GM19467 (cell line): ENCODE measurements at regions not wholly inside any gene's neighbourhood (a gene's known extent, or its start where the extent isn't known, plus 50 kb on each side); places are given as distances from the start of the nearest gene placed in this dataset.
"Not testable (repeated sequence)": the region's sequence is repeated elsewhere in the genome, so short reads cannot be mapped to it uniquely, and the experiment has no call there.

Source experiments
- ATAC-seq: cut with Tn5 transposase; IDR thresholded peaks from one replicate; pipeline ENCODE4 v1.9.1; 2021; ENCODE audit warnings: mild to moderate bottlenecking, moderate library complexity; ENCODE audit not compliant: unreplicated experiment

DNA sequence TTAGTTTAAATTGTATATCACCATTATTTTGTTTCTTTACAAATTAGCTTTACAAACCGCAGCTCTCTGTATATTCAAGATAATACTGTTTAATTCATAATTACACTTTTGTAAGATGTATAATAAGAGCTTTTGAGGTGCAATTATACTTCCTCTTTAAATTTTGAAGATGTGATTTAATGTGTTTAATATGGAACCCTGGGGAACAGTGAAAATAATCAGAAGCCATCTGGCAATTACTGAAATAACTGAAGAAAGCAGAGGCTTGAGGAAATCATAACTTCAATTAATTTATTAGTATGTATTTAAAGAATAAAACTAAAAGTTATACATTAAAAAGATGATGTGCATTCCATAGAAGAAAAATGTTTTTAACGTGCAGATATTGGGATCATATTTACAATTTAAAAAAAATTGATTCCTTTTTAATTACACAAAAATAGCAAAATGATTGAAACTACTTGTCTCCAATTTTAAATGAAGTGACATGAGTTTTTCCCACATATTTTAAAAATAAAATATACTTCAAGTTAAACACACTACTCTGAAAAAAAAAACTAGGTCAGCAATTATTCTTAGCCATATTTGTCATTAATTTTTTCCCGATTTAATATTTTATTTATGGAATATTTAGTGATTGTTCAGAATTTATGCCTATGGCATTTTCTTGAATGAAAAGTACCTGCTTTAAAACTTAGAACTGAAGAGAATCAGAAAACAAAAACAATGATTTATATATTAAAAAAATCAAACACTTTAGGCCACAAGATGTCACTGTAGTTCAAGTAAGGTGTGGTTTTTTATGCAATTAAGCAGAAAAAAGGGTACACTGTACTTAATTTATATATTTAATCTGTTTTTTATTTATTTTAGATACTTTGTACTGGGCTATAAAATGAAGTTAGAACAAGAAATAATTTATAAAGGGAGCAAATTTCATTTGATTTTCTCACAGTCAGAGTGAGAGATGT, 942.7 kb upstream of the NDST4 start:
- no peak for ATAC-seq

GRCh38 chr4:116027311-116027710, 913.9 kb upstream of the NDST4 start:
- ATAC-seq, result no peak

GRCh38 chr4:116024954-116025708, 911.7 kb upstream of the NDST4 start:
- ATAC-seq, result no peak

GRCh38 chr4:116023049-116023448, 909.6 kb upstream of the NDST4 start:
- ATAC-seq, result no peak

- no peak for ATAC-seq
These were observed 906.8 kb upstream of the NDST4 start for GRCh38 chr4:116020141-116020722.

- no peak for ATAC-seq
These were observed 905.4 kb upstream of the NDST4 start for GRCh38 chr4:116018831-116019230.

GRCh38 chr4:116016201-116016600, 902.8 kb upstream of the NDST4 start:
- ATAC-seq, result no peak

DNA sequence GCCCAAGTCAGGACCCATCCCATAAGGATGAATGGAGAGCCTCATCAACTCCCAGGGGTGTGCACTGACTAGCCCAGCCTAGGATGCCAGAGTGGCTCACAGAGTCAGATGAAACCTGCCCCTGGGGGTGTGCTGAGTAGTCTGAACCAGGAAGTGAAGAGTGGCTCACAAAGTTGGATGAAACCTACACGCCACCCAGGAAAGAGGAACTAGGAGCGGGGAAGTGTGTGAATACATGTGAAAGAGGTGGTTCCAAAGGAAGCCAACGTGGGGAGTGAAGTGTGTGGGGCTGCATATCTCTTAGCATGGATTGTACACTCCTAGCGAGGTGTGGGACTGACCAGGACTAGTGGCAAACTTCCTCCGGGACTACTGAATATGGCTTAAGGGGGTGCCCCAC, 902.1 kb upstream of the NDST4 start:
- ATAC-seq, result no peak

- no peak for ATAC-seq
These were observed 901.6 kb upstream of the NDST4 start for GRCh38 chr4:116015062-116015461.

- no peak for ATAC-seq
These were observed 897.5 kb upstream of the NDST4 start for GRCh38 chr4:116010923-116011322.

- ATAC-seq, result no peak
These were observed 892.3 kb upstream of the NDST4 start for GRCh38 chr4:116005806-116006088.

GRCh38 chr4:116005037-116005805, 891.8 kb upstream of the NDST4 start:
- ATAC-seq, result no peak

DNA sequence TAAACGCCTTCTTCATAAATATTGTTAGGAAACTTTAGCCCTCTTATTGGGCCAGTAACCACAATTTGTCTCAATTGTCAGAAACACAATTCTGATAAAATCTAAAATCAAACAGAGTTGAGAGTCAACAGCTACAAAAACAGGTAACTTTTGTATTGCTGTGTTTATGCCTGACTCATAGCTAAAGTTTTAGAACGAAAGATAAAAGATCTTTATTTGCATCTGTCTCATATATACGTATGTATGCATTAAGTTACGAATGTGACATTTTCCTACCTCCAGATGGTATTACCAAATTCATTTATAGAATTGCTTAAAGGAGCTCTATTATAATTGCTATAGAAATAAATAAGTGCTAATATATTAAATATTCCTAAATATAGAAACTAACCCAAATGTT, 887.9 kb upstream of the NDST4 start:
- ATAC-seq, result no peak

DNA sequence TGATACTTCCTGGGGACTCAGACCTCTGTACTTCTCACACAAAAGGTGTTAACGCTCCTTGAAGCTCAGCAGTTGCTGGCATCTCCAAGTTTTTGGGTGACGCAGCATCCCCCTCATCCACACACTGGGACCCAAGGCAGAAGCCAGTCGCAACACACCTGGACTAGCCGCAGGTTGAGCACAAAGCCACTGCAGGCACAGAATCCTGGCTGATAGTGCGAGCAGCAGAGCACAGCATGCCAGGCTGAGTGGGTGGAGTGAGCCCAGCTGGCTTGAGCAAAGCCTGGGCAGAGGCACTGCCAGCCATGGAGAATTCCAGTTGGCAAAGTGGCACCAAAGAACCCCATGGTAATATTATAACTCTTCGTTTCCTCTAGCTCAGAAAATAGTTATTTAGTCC, 873.2 kb upstream of the NDST4 start:
- no peak for ATAC-seq

DNA sequence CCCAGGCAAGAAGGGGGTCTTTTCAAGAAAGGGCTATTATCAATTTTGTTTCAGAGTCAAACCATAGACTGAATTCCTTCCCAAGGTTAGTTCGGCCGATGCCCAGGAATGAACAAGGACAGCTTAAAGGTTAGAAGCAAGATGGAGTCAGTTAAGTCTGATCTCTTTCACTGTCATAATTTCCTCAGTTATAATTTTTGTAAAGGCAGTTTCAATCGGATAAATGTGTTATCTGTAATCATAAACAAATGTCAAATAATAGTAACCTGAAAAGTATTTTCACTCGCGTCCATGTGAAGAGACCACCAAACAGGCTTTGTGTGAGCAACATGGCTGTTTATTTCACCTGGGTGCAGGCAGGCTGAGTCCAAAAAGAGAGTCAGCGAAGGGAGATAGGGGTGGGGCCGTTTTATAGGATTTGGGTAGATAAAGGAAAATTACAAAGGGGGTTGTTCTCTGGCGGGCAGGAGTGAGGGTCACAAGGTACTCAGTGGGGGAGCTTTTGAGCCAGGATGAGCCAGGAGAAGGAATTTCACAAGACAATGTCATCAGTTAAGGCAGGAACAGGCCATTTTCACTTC, 862.1 kb upstream of the NDST4 start:
- ATAC-seq, result not testable (repeated sequence)

- no peak for ATAC-seq
These were observed 860.3 kb upstream of the NDST4 start for GRCh38 chr4:115973768-115974167.

DNA sequence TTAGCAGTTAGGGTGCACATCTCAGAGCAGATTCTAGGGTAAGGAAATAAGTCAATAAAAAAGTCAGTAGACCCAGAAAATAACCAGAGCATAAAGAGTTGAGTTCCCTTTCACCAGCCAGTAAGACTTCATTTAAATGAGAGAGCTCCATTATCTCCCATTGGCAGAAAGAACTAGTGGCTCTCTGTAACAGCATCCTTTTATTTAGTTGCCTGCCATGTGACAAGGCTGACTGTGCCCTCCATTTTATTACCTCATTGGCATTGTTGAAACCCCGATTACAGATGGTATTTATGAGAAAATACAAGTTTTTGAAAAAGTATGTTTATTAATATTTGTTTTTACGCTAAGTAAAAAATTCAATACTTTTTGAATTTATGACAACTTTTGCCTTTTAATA, 859.5 kb upstream of the NDST4 start:
- no peak for ATAC-seq

GRCh38 chr4:115970859-115971258, 857.4 kb upstream of the NDST4 start:
- no peak for ATAC-seq

DNA sequence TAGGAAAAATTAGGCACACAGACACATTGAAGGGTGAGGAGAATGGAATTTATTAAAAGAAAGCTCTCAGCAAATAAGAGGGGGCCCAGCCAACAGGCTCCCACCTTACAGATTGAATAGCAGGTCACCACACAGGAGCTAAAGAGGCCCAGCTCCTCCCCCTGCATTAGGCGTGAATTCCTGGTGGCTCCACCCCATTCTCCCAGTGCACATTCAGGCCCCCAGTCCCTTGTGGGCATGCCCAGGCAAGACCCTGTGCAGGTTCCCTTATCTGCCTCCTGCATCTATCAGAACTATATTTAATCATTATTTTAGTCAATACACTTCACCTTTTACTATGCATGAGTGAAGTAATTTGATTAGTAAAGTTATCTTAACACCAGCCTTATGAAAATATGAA, 856.3 kb upstream of the NDST4 start:
- no peak for ATAC-seq

- no peak for ATAC-seq
These were observed 852.2 kb upstream of the NDST4 start for GRCh38 chr4:115965588-115965987.
